K562 (cell line): ENCODE measurements at regions not wholly inside any gene's neighbourhood (a gene's known extent, or its start where the extent isn't known, plus 50 kb on each side); places are given as distances from the start of the nearest gene placed in this dataset.

ENCODE experiments used
- ATAC-seq: fragments of 200-7000 bp; cut with Tn5 transposase; 3 replicates; pipeline ENCODE4 v1.9.1; 2020; ENCODE audit warnings: moderate library complexity
- BruUV-seq: library from RNA; stranded (reverse); fragments of 400-500 nt; replicated peaks from 2 replicates; lab custom pipeline; 2021; lab: Mats Ljungman, UMichigan
- CTCF ChIA-PET: fragments of 300-600 bp; formaldehyde crosslinking; extraction: SDS; loops from one replicate; lab custom pipeline; 2021; ENCODE audit warnings: low intra/inter-chr PET ratio; lab: Yijun Ruan, JAX
- POLR2A ChIA-PET: fragments of 300-600, 350-650 bp; sonication (Branson Sonifier 250); formaldehyde crosslinking; extraction: SDS; loops from one replicate; lab custom pipeline; 2021; ENCODE audit warnings: antibody characterized with exemption, inconsistent platforms; lab: Yijun Ruan, JAX
- DNase-seq, 4 experiments: peaks; one replicate each; pipeline versions ENCODE4 v3.0.0 to v3.0.0-alpha.2; 2011 to 2018; ENCODE audit warnings: low spot score in 3 of 4, mixed read lengths in 3 of 4; ENCODE audit errors: extremely low read depth in 1 of 4
- FAIRE-seq: peaks from 2 replicates; lab custom pipeline; 2011; peaks lifted over from hg19 to GRCh38; lab: Jason Lieb, UNC
- H2AFZ ChIP-seq: 2 replicates; pipeline ENCODE4 v1.6.0; 2011; ENCODE audit warnings: low read depth, low read length, control low read depth, inconsistent platforms
- H3K27ac ChIP-seq: fragments of 200-600 bp; 3 replicates; pipeline ENCODE4 v1.8.0; 2011; ENCODE audit warnings: low read depth, mild to moderate bottlenecking, control low read depth, inconsistent platforms, low read length, moderate library complexity, mixed read lengths; ENCODE audit errors: extremely low read depth
- H3K27me3 ChIP-seq, 2 experiments: fragments of 300-600 bp in 1 of 2; 2 replicates in 1 of 2; 3 replicates in 1 of 2; pipeline versions ENCODE4 v1.6.0 to v1.8.0; 2011; ENCODE audit warnings: inconsistent platforms in 2 of 2, low read length in 2 of 2, mild to moderate bottlenecking in 1 of 2, mixed read lengths in 1 of 2, moderate library complexity in 1 of 2; ENCODE audit not compliant: control insufficient read depth in 2 of 2, insufficient read depth in 2 of 2
- H3K36me3 ChIP-seq: fragments of 300-600 bp; 3 replicates; pipeline ENCODE4 v1.8.0; 2011; ENCODE audit warnings: mild to moderate bottlenecking, low read length, inconsistent platforms; ENCODE audit not compliant: control insufficient read depth, insufficient read depth
- H3K4me1 ChIP-seq, 2 experiments: fragments of 200-600 bp in 1 of 2; replicated peaks in 1 of 2; 2 replicates in 1 of 2; 3 replicates in 1 of 2; pipeline versions ENCODE4 v1.5.1 to v1.8.0; 2011; ENCODE audit warnings: inconsistent platforms in 2 of 2, low read length in 2 of 2, mild to moderate bottlenecking in 1 of 2, mixed read lengths in 1 of 2, moderate library complexity in 1 of 2; ENCODE audit not compliant: control insufficient read depth in 2 of 2, insufficient read depth in 2 of 2
- H3K4me2 ChIP-seq: 2 replicates; pipeline ENCODE4 v1.6.1; 2011; ENCODE audit warnings: low read length, control low read depth, inconsistent platforms, mixed read lengths; ENCODE audit not compliant: insufficient read depth
- H3K4me3 ChIP-seq: fragments of 200-600 bp; sonication (generic), shearing (Covaris generic); 2 replicates; pipeline ENCODE4 v1.5.1; 2016; ENCODE audit warnings: control low read depth, inconsistent platforms
- H3K79me2 ChIP-seq: fragments of 200-600 bp; 3 replicates; pipeline ENCODE4 v1.8.0; 2011; ENCODE audit warnings: low read length, inconsistent platforms; ENCODE audit not compliant: control insufficient read depth, insufficient read depth
- H3K9ac ChIP-seq, 2 experiments: 2 replicates each; pipeline versions ENCODE4 v1.6.0 to v1.6.1; 2011; ENCODE audit warnings: low read depth in 2 of 2, low read length in 2 of 2, control low read depth in 1 of 2, inconsistent platforms in 1 of 2, mild to moderate bottlenecking in 1 of 2, mixed read lengths in 1 of 2; ENCODE audit not compliant: insufficient read depth in 1 of 2
- H3K9me1 ChIP-seq: one replicate; pipeline ENCODE4 v1.6.0; 2011; ENCODE audit warnings: inconsistent platforms, mild to moderate bottlenecking, low read length, moderate library complexity; ENCODE audit not compliant: control insufficient read depth, insufficient read depth
- H3K9me3 ChIP-seq: replicated peaks from 2 replicates; pipeline ENCODE4 v1.5.1; 2011; ENCODE audit warnings: low read depth, low read length, inconsistent platforms; ENCODE audit not compliant: control insufficient read depth, insufficient read depth
- H4K20me1 ChIP-seq: replicated peaks from 2 replicates; pipeline ENCODE4 v1.6.1; 2011; ENCODE audit warnings: low read length, inconsistent platforms, mixed read lengths; ENCODE audit not compliant: control insufficient read depth, insufficient read depth
- BRCA1 ChIP-seq, 2 experiments: fragments of 450-650 bp in 1 of 2; sonication (generic) in 1 of 2; formaldehyde crosslinking in 1 of 2; IDR thresholded peaks; 2 replicates each; pipeline versions ENCODE4 v1.5.0 to v1.6.1; 2017 to 2020; ENCODE audit warnings: mild to moderate bottlenecking in 1 of 2, missing genetic modification reagents in 1 of 2
- CBFA2T2 ChIP-seq: fragments of 450-650 bp; conservative IDR thresholded peaks from 2 replicates; pipeline ENCODE4 v1.6.1; 2017; ENCODE audit warnings: mild to moderate bottlenecking
- KAT8 ChIP-seq: fragments of 450-650 bp; IDR thresholded peaks from 2 replicates; pipeline ENCODE4 v1.6.1; 2016; ENCODE audit warnings: low read depth, mild to moderate bottlenecking
- POLR2AphosphoS2 ChIP-seq: IDR thresholded peaks from 2 replicates; pipeline ENCODE4 v1.6.1; 2012; ENCODE audit warnings: low read length, improper control_type of control experiment
- RREB1 ChIP-seq: fragments of 250-450 bp; sonication (Bioruptor Pico); IDR thresholded peaks from 2 replicates; pipeline ENCODE4 v1.4.0; 2020
- ZNF280A ChIP-seq: fragments of 450-650 bp; IDR thresholded peaks from 2 replicates; pipeline ENCODE4 v1.6.1; 2018; ENCODE audit warnings: mild to moderate bottlenecking, low read depth; ENCODE audit not compliant: partially characterized antibody
- ZNF764 ChIP-seq: fragments of 250-450 bp; sonication (Bioruptor Pico); IDR thresholded peaks from 2 replicates; pipeline ENCODE4 v1.4.0; 2020; ENCODE audit warnings: low read depth, mild to moderate bottlenecking, moderate library complexity
- WGBS: fragments of 100-300 bp; shearing (Covaris generic); methylation state at CpG from one replicate; pipeline ENCODE4 v1.1.6; 2016; ENCODE audit warnings: low coverage, mixed read lengths; ENCODE audit not compliant: insufficient coverage; ENCODE audit errors: missing lambda C conversion rate; 5-methylcytosine and 5-hydroxymethylcytosine counted together
- in situ Hi-C: fragments of 300-500 bp; cut with MboI; formaldehyde crosslinking; loops from 4 replicates; pipeline ENCODE4 v1.15.0; 2018; ENCODE audit warnings: inconsistent platforms, mixed read lengths
- intact Hi-C: fragments of 100-400 bp; cut with micrococcal nuclease; formaldehyde crosslinking; loops from 2 replicates; pipeline ENCODE4 v1.14.2; 2022

- Histone ChIP-seq H3K9me1 (no peaks in the 10 kb centered on the region), H3K4me2 (no peak overlapping the region), H3K9me3 (no peaks in the 10 kb centered on the region), H3K27ac (no peak overlapping the region), H3K79me2 (no peaks in the 10 kb centered on the region), H2AFZ (no peak overlapping the region), H3K9ac (no peak overlapping the region), H4K20me1 (no peaks in the 10 kb centered on the region), H3K36me3 (no peaks in the 10 kb centered on the region), H3K4me3 (no peak overlapping the region), H3K4me1 (no peaks in the 10 kb centered on the region), H3K27me3 (no peaks in the 10 kb centered on the region)
- FAIRE-seq (no peak), DNase-seq (no peak), ATAC-seq (no peak)
- intact Hi-C loops (no loop called here), in situ Hi-C loops (no loop called here)
- ChIA-PET POLR2A (no interaction called here), CTCF (no interaction called here)
- no TSS peak for BruUV-seq
- no peak for TF ChIP-seq KAT8
- TF ChIP-seq BRCA1 (IDR thresholded peaks at IDR 0.05): no peak
- TF ChIP-seq BRCA1 (CRISPR knock-in tag; IDR thresholded peaks at IDR 0.05): no peak
- no peak for TF ChIP-seq ZNF280A
- no peak for TF ChIP-seq POLR2AphosphoS2
- no peak for TF ChIP-seq ZNF764 (CRISPR knock-in tag)
- TF ChIP-seq CBFA2T2: no peak
- TF ChIP-seq RREB1: no peak
- 79% methylated on average over 1 of the region's 1 CpG for WGBS
Measured at GRCh38 chr2:145600811-145601210, 1080.9 kb upstream of the ZEB2 start.
